NB4 (cell line): ENCODE measurements at regions not wholly inside any gene's neighbourhood (a gene's known extent, or its start where the extent isn't known, plus 50 kb on each side); places are given as distances from the start of the nearest gene placed in this dataset.

Source experiments
- CTCF ChIP-seq: IDR thresholded peaks from one replicate; pipeline ENCODE4 v1.5.1; 2012; ENCODE audit warnings: low read depth, low read length
- MAX ChIP-seq: IDR thresholded peaks from 2 replicates; pipeline ENCODE4 v1.6.1; 2011; ENCODE audit warnings: low read depth, low read length
- MYC ChIP-seq: IDR thresholded peaks from 2 replicates; pipeline ENCODE4 v1.6.1; 2011; ENCODE audit warnings: low read depth, low read length
- POLR2A ChIP-seq: IDR thresholded peaks from 2 replicates; pipeline ENCODE4 v1.6.1; 2011; ENCODE audit warnings: mild to moderate bottlenecking; ENCODE audit not compliant: insufficient read length; ENCODE audit errors: extremely low read depth

GRCh38 chr18:67406714-67407113, 109.8 kb downstream of the DSEL start:
- TF ChIP-seq CTCF (no peak), POLR2A (no peak), MYC (no peak), MAX (no peak)
